IMR-90 (cell line): ENCODE measurements at regions not wholly inside any gene's neighbourhood (a gene's known extent, or its start where the extent isn't known, plus 50 kb on each side); places are given as distances from the start of the nearest gene placed in this dataset.
"Not testable (repeated sequence)": the region's sequence is repeated elsewhere in the genome, so short reads cannot be mapped to it uniquely, and the experiment has no call there.

ENCODE experiments used
- ATAC-seq: fragments of 200-7000 bp; cut with Tn5 transposase; 2 replicates; pipeline ENCODE4 v1.9.1; 2020; ENCODE audit warnings: low read depth, mild to moderate bottlenecking, moderate library complexity
- BruUV-seq: library from RNA; stranded (reverse); fragments of 400-500 nt; replicated peaks from 2 replicates; lab custom pipeline; 2021; lab: Mats Ljungman, UMichigan
- CTCF ChIA-PET: fragments of 300-600 bp; formaldehyde crosslinking; extraction: SDS; loops from one replicate; lab custom pipeline; 2021; ENCODE audit warnings: antibody characterized with exemption; lab: Yijun Ruan, JAX
- POLR2A ChIA-PET: fragments of 300-600 bp; sonication (Branson Sonifier 250); formaldehyde crosslinking; loops from one replicate; lab custom pipeline; 2022; ENCODE audit warnings: antibody characterized with exemption; ENCODE audit not compliant: unreplicated experiment; lab: Charles Lee
- DNase-seq: peaks from one replicate; pipeline ENCODE4 v3.0.0; 2013
- H2AFZ ChIP-seq: replicated peaks from 2 replicates; pipeline ENCODE3; 2013; ENCODE audit warnings: low read length, mild to moderate bottlenecking; ENCODE audit not compliant: poor library complexity
- H2AK5ac ChIP-seq: 2 replicates; pipeline ENCODE4 v1.6.1; 2013; ENCODE audit warnings: low read depth, low read length, inconsistent platforms
- H2AK9ac ChIP-seq: replicated peaks from 2 replicates; pipeline ENCODE3; 2013; ENCODE audit warnings: mild to moderate bottlenecking, low read depth, low read length, moderate library complexity; ENCODE audit not compliant: poor library complexity
- H2BK120ac ChIP-seq: 2 replicates; pipeline ENCODE4 v1.6.1; 2013; ENCODE audit warnings: low read depth, low read length, inconsistent platforms
- H2BK15ac ChIP-seq: 3 replicates; pipeline ENCODE4 v1.6.1; 2013; ENCODE audit warnings: low read depth, low read length, inconsistent platforms
- H2BK20ac ChIP-seq: 2 replicates; pipeline ENCODE4 v1.6.1; 2013; ENCODE audit warnings: low read depth, mild to moderate bottlenecking, inconsistent platforms, low read length, moderate library complexity
- H2BK5ac ChIP-seq: 2 replicates; pipeline ENCODE4 v1.6.1; 2013; ENCODE audit warnings: mild to moderate bottlenecking, low read depth, low read length, inconsistent platforms; ENCODE audit not compliant: poor library complexity, severe bottlenecking
- H3K14ac ChIP-seq: replicated peaks from 2 replicates; pipeline ENCODE4 v1.6.1; 2013; ENCODE audit warnings: low read depth, low read length, inconsistent platforms
- H3K18ac ChIP-seq: 2 replicates; pipeline ENCODE4 v1.6.1; 2013; ENCODE audit warnings: low read depth, low read length, control low read depth
- H3K23ac ChIP-seq: 2 replicates; pipeline ENCODE4 v1.6.1; 2013; ENCODE audit warnings: low read depth, low read length, inconsistent platforms
- H3K27ac ChIP-seq: 2 replicates; pipeline ENCODE4 v1.5.1; 2013; ENCODE audit warnings: mild to moderate bottlenecking, control low read depth, low read length; ENCODE audit not compliant: insufficient read depth
- H3K27me3 ChIP-seq: 2 replicates; pipeline ENCODE4 v1.6.1; 2013; ENCODE audit warnings: low read length; ENCODE audit not compliant: control insufficient read depth, insufficient read depth
- H3K36me3 ChIP-seq: 2 replicates; pipeline ENCODE4 v1.6.1; 2013; ENCODE audit warnings: low read length, mixed read lengths; ENCODE audit not compliant: control insufficient read depth, insufficient read depth
- H3K4ac ChIP-seq: 2 replicates; pipeline ENCODE4 v1.6.1; 2013; ENCODE audit warnings: low read depth, low read length, inconsistent platforms
- H3K4me1 ChIP-seq: 2 replicates; pipeline ENCODE4 v1.6.1; 2013; ENCODE audit warnings: low read length, mixed read lengths; ENCODE audit not compliant: control insufficient read depth, insufficient read depth
- H3K4me2 ChIP-seq: 2 replicates; pipeline ENCODE4 v1.6.1; 2013; ENCODE audit warnings: low read depth, mild to moderate bottlenecking, control low read depth, low read length, moderate library complexity
- H3K4me3 ChIP-seq: 2 replicates; pipeline ENCODE4 v1.5.1; 2013; ENCODE audit warnings: low read depth, mild to moderate bottlenecking, control low read depth, low read length, moderate library complexity; ENCODE audit not compliant: insufficient read depth
- H3K56ac ChIP-seq: 2 replicates; pipeline ENCODE4 v1.6.1; 2013; ENCODE audit warnings: low read length, inconsistent platforms; ENCODE audit not compliant: insufficient read depth; ENCODE audit errors: extremely low read depth
- H3K79me1 ChIP-seq, 2 experiments: 2 replicates each; pipeline ENCODE4 v1.6.1; 2013; ENCODE audit warnings: low read length in 2 of 2, inconsistent platforms in 1 of 2, low read depth in 1 of 2
- H3K9ac ChIP-seq: 2 replicates; pipeline ENCODE4 v1.6.1; 2013; ENCODE audit warnings: low read depth, low read length, control low read depth
- H3K9me1 ChIP-seq: 2 replicates; pipeline ENCODE4 v1.6.1; 2013; ENCODE audit warnings: low read length, inconsistent platforms; ENCODE audit not compliant: insufficient read depth
- H3K9me3 ChIP-seq: 2 replicates; pipeline ENCODE4 v1.6.1; 2013; ENCODE audit warnings: low read length; ENCODE audit not compliant: control insufficient read depth, insufficient read depth
- H4K20me1 ChIP-seq: 2 replicates; pipeline ENCODE4 v1.6.1; 2013; ENCODE audit warnings: low read length, inconsistent platforms; ENCODE audit not compliant: insufficient read depth
- H4K5ac ChIP-seq: 2 replicates; pipeline ENCODE4 v1.6.1; 2013; ENCODE audit warnings: mild to moderate bottlenecking, low read depth, low read length, control low read depth
- H4K8ac ChIP-seq, 2 experiments: 2 replicates each; pipeline ENCODE4 v1.6.1; 2013; ENCODE audit warnings: low read depth in 2 of 2, low read length in 2 of 2, control low read depth in 1 of 2, inconsistent platforms in 1 of 2
- H4K91ac ChIP-seq: 2 replicates; pipeline ENCODE4 v1.6.1; 2013; ENCODE audit warnings: low read depth, low read length, inconsistent platforms; ENCODE audit not compliant: insufficient read depth
- BHLHE40 ChIP-seq: fragments of 150-350 bp; IDR thresholded peaks from 2 replicates; pipeline ENCODE4 v1.6.1; 2016; ENCODE audit warnings: mild to moderate bottlenecking, low read depth, low read length
- CEBPB ChIP-seq: IDR thresholded peaks from 2 replicates; pipeline ENCODE4 v1.6.1; 2012; ENCODE audit warnings: low read depth, low read length, improper control_type of control experiment
- CHD1 ChIP-seq: IDR thresholded peaks from 2 replicates; pipeline ENCODE4 v1.6.1; 2012; ENCODE audit warnings: low read depth, low read length, improper control_type of control experiment
- ELK1 ChIP-seq: fragments of 150-350 bp; IDR thresholded peaks from 2 replicates; pipeline ENCODE4 v1.6.1; 2016; ENCODE audit warnings: low read depth, mild to moderate bottlenecking, low read length, moderate library complexity, borderline replicate concordance
- MAFK ChIP-seq: IDR thresholded peaks from 2 replicates; pipeline ENCODE4 v1.6.1; 2012; ENCODE audit warnings: low read depth, low read length, improper control_type of control experiment
- NFE2L2 ChIP-seq: fragments of 150-350 bp; IDR thresholded peaks from 2 replicates; pipeline ENCODE4 v1.6.1; 2016; ENCODE audit warnings: low read depth, mild to moderate bottlenecking, low read length
- RAD21 ChIP-seq: IDR thresholded peaks from 2 replicates; pipeline ENCODE4 v1.6.1; 2012; ENCODE audit warnings: low read length, improper control_type of control experiment
- SMC3 ChIP-seq: fragments of 150-350 bp; IDR thresholded peaks from 2 replicates; pipeline ENCODE4 v1.6.1; 2016; ENCODE audit warnings: low read depth, mild to moderate bottlenecking, antibody characterized with exemption, low read length, moderate library complexity
- WGBS, 2 experiments: methylation state at CpG; one replicate each; pipeline versions ENCODE4 v1.1.5 to v1.1.7; 2013; ENCODE audit warnings: missing lambda C conversion rate in 2 of 2; ENCODE audit not compliant: insufficient read length in 1 of 2; ENCODE audit errors: extremely low coverage in 2 of 2; 5-methylcytosine and 5-hydroxymethylcytosine counted together
- dilution Hi-C: fragments of 300-500 bp; cut with HindIII; formaldehyde crosslinking; loops from one replicate; pipeline ENCODE4 v1.14.3; 2018; ENCODE audit warnings: low sequenced_read_pairs; ENCODE audit not compliant: unreplicated experiment
- in situ Hi-C: fragments of 300-500 bp; cut with MboI; formaldehyde crosslinking; loops from 3 replicates; pipeline ENCODE4 v1.14.3; 2019; ENCODE audit warnings: low sequenced_read_pairs, inconsistent platforms, mixed read lengths
- intact Hi-C: fragments of 100-400 bp; cut with micrococcal nuclease; formaldehyde crosslinking; loops from 2 replicates; pipeline ENCODE4 v1.10.0; 2022

- Histone ChIP-seq H3K56ac (no peak overlapping the region), H3K36me3 (no peaks in the 10 kb centered on the region), H3K9me3 (no peaks in the 10 kb centered on the region), H3K4me1 (peaks cover 4% of the 10 kb centered on the region), H2AK5ac (no peak overlapping the region), H3K9me1 (peaks cover 5% of the 10 kb centered on the region), H3K23ac (no peak overlapping the region), H3K27ac (no peak overlapping the region), H2BK5ac (no peak overlapping the region), H4K8ac (no peak overlapping the region), H4K5ac (no peak overlapping the region), H2BK15ac (no peak overlapping the region), H3K79me1 (peaks cover 4 to 5% of the 10 kb centered on the region in 2 experiments; a peak in 3 of 4 replicates), H3K27me3 (no peaks in the 10 kb centered on the region), H2AFZ (no peak overlapping the region), H2BK20ac (no peak overlapping the region), H3K4me2 (no peak overlapping the region), H3K14ac (no peak overlapping the region), H2AK9ac (no peak overlapping the region), H3K9ac (no peak overlapping the region), H2BK120ac (no peak overlapping the region), H4K91ac (no peak overlapping the region), H3K18ac (no peak overlapping the region), H4K20me1 (no peaks in the 10 kb centered on the region; the same call in 1 of the 2 replicates), H3K4ac (no peak overlapping the region), H3K4me3 (no peak overlapping the region)
- CTCF ChIA-PET, result no interaction called here
- no TSS peak for BruUV-seq
- no peak for ATAC-seq
- DNase-seq, result no peak
- dilution Hi-C loops, result no loop called here
- POLR2A ChIA-PET, result no interaction called here
- TF ChIP-seq NFE2L2 (no peak), ELK1 (no peak), BHLHE40 (no peak), CHD1 (no peak), SMC3 (no peak), CEBPB (no peak), RAD21 (no peak), MAFK (no peak)
- in situ Hi-C loops, result no loop called here
- intact Hi-C loops, result no loop called here
- no CpG with 5 or more reads among the region's 1 CpG for WGBS, 2 experiments
Observed at GRCh38 chr15:62517541-62517940, 352.5 kb upstream of the C2CD4B start.

- H4K5ac ChIP-seq, H3K14ac ChIP-seq, H4K91ac ChIP-seq, H3K36me3 ChIP-seq, H3K9ac ChIP-seq, H2BK15ac ChIP-seq, in situ Hi-C loops, H3K18ac ChIP-seq, H2AK9ac ChIP-seq, H3K27me3 ChIP-seq, H2AFZ ChIP-seq, CTCF ChIA-PET, H4K20me1 ChIP-seq, H3K9me3 ChIP-seq, dilution Hi-C loops, H3K27ac ChIP-seq, H3K9me1 ChIP-seq, H3K4me2 ChIP-seq, H3K79me1 ChIP-seq, H3K56ac ChIP-seq, DNase-seq, H3K23ac ChIP-seq, POLR2A ChIA-PET, H2BK120ac ChIP-seq, H3K4ac ChIP-seq, ATAC-seq, H4K8ac ChIP-seq, H2BK20ac ChIP-seq, H2BK5ac ChIP-seq, intact Hi-C loops, H2AK5ac ChIP-seq, H3K4me1 ChIP-seq, H3K4me3 ChIP-seq, BruUV-seq: not testable (repeated sequence)
- no CpG with 5 or more reads among the region's 6 CpGs for WGBS, 2 experiments
Observed at GRCh38 chr15:62518666-62519065, 353.6 kb upstream of the C2CD4B start.
